ENCODE measurements at regions not wholly inside any gene's neighbourhood (a gene's known extent, or its start where the extent isn't known, plus 50 kb on each side); places are given as distances from the start of the nearest gene placed in this dataset.
"Not testable (repeated sequence)": the region's sequence is repeated elsewhere in the genome, so short reads cannot be mapped to it uniquely, and the experiment has no call there.

DNA sequence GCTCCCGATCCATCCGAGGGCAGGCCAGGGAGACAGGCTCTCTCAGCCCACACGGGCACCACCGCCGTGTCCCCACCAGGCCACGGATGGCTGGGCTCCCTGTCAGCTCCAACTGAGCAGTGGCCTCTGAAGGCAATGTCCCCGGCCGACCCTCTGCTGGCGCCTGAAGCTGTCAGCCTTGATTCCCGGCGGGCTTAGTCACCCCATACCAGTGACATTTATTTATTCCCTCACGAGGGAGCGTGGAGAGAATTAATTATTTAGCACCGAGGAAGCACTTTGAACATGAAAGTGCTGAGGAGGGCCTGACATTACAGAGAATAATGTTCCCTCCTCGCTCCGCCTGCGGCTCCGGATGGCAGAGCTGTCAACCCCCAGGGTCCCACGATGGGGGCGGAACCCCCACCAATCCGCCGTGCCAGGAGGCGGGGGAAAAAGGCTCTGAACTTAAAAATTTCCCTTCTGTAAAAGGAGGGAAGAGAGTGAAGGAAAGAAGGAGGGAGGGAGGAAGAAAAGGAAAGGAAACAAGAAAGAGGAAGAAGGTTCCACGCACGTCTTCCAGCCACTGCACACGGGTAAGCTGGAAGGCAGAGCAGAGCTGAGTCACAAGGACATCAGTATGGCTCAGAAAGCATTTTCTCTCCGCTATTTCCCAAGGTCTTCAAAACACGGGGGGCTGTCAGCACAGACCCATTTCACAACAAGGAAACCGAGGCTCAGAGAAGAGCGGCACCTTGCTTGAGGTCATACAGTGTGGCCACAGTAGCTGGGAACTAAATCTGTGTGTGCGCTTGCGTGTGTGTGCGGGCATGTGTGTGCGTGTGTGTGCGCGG lies 108.7 kb upstream of the NCOR2 start:
- no peak for DNase-seq (ENCODE audit: low read depth in 1 of 2, low spot score in 1 of 2)

DNA sequence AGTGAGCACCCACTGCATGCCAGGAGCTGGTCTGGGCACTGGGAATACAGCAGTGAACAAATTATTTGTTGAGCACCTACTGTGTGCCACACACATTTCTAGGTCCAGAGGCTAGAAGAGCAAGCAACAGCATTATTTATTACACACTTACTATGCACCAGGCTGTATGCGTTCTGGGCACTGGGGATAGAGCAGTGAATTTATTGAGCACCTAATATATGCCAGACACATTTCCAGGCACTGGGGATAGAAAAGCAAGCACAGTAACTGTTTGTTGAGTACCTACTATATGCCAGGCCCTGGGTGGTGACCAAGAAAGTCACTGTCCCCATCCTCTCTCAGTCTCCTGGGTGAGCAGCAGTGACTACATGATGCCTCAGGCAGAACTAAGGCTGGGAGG lies 107.5 kb upstream of the NCOR2 start:
- no peak for DNase-seq (ENCODE audit: low read depth in 1 of 2, low spot score in 1 of 2)

DNA sequence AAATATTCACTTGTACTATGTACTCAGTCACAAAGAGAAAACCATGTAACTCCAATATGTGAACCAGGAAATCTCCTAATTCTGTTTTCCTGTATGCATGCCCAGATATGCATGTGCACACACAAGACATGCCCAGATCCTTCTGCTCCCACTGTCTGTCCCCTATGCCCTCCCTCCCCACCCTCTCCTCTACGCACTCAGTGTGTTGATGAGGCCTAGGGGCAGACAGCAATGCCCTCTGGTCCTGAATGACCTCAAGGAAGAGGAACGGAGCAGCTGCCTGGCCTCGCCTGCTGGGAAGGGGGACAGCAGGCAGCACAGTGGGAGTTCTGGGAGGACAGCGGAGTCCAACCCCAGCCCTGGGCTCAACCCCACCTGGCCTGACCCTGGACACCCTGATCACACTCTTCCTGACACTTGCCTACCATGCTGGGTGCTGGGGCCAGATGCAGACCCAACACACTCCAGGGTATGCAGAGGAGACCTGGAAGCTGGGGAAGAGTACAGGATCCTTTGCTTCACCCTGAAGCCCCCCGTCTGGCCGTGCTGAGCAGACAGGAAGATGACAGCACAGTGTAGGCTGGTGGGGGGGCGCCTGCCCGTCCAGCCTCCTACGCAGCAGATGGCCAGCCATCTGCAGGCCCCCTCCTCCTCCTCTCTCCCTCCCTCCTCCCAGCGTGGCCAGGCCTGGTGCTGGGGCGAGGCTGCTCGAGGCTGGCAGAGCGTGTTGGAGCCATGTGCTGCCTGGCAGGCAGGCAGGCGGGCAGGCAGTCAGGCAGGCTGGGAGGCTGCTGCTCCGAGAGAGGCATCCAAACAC lies 106.6 kb upstream of the NCOR2 start:
- no peak for DNase-seq (ENCODE audit: low read depth in 1 of 2, low spot score in 1 of 2)

DNA sequence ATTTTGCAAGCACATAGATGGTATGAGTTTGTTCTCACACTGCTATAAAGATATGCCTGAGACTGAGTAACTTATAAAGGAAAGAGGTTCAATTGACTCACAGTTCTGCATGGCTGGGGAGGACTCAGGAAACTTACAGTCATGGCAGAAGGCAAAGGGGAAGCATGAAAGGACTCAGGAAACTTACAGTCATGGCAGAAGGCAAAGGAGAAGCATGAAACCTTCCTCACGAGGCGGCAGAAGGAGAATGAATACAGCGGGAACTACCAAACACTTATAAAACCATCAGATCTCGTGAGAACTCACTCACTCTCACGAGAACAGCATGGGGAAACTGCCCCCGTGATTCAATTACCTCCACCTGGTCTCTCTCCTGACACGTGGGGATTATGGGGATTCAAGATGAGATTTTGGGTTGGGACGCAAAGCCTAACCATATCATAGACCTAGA lies 101.9 kb upstream of the NCOR2 start:
- not testable (repeated sequence) for DNase-seq (ENCODE audit: low read depth in 1 of 2, low spot score in 1 of 2)

DNA sequence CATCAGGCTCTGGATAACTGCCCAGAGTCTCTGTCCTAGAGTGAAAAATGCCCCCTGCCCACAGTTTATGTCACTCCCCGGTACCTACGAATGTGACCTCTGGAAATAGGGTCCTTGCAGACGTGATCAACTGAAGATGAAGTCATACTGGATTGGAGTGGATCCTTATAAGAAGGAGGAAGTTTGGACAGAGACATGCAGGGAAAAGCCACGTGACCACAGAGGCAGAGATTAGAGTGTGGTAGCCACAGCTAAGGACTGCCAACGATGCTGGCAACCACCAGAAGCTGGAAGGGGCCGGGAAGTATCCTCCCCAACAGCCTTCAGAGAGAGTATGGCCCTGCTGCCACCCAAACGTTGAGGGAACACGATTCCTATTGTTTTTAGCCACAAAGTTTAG lies 101.2 kb upstream of the NCOR2 start:
- no peak for DNase-seq (ENCODE audit: low read depth in 1 of 2, low spot score in 1 of 2)

DNA sequence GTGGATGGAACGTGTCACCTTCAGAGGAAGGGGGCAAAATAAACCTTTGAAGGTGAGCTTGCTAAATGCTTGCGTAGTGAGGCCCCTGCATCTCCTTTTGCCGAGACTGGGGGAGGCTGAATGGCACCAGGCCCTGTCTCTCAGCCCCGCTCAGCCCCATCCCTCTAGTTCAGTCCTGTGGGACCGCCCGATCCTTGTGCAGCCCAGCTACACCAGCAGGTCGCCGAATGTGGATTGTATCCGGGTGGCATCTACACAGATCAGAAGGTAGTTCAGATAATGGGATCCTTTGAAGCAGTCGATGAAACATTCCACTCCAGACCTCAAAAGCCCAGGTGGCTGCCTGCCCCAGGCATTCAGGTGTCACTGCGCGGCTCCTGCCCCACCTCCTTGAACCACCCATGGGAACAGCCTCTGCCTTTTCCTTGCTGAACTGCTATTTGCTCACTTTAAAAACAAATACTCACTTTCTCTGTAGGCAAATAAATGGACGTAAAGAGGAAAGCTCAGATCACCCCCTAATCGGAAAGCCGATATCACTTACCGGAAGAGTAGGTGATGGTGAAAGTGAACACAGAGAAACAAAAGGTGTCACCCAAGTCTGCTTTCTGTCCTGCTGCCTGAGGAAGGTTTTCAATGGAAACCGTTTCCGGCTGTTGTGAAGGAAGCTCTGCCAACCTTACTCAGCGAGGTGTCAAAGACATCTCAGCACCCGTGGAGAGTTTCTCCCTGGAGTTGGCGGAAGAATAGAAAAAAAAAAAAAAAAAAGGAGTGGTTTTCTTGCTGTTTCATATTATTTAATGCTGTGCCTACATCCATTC lies 100.3 kb upstream of the NCOR2 start:
- DNase-seq (ENCODE audit: low read depth in 1 of 2, low spot score in 1 of 2) = no peak

DNA sequence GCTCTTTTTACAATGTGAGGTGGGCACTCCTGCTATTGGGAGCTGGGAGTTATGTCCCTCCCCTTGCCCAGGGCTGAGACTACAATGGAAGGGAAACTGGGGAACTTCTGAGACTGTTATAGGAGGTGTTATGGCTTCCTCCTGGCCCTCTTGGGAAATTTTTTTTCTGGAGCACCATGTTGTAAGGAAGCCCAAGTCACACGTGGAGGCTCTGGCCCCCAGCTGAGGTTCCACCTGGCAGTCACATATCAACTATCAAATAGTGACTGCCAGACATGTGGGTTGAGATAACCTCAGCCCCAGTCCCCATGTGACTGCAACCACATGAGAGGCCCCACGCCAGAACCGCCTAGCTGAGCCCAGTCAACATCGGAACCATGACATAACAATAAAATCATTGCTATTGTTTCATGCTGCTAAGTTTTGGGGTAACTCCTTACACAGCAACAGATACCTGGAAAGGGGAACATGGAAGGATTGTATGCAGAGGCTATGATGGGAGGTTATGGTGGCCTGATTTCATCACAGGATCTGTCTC lies 99.4 kb upstream of the NCOR2 start:
- DNase-seq (ENCODE audit: low read depth in 1 of 2, low spot score in 1 of 2) = no peak

DNA sequence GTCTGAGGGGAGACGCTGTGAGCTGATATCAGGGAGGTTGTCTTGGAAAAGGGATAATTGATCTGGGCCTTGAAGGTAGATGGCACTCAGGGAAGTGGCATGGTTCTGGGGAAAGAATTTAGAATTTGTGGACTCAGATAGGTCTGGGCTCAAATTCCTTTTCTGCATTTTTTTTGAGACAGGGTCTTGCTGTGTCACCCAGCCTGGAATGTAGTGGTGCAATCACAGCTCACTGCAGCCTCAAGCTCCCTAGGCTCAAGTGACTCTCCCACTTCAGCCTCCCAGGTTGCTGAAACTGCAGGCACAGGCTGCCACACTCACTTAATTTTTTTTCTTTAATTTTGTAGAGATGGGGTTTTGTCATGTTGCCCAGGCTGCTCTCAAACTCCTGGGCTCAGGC lies 98.1 kb upstream of the NCOR2 start:
- DNase-seq (ENCODE audit: low read depth in 1 of 2, low spot score in 1 of 2) = no peak

DNA sequence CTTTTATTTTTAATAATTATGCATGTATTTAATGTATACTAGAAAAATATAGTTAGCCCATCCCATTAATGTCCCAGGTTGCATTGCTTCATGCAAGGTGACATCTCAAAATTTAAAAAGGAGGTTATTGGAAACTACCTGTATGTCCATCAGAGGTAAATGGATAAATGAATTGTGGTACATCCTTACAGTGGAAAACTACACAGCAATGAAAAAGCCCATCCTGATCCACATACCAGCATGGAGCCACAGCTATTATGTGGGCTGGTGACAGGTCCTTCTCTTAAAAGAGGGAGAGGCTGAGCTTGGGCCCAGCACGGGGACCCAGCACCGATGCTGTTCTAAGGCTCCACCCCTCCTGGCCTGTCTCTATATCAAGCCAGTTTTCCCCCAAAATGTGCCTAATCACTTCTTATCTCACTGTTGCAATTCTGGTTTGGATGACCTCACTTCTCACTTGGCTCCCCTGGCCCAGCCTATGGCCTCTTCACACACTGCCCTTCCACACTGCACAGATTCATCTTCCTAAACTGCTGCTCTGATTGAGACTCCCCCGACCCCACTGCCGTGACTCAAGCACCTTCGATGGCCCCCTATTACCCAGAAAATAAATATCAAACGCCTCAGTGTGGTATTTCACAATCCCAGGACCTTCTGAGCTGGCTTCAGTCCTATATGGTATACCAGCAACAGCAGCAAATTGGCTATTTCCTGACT lies 97.1 kb upstream of the NCOR2 start:
- DNase-seq (ENCODE audit: low read depth in 1 of 2, low spot score in 1 of 2) = no peak

DNA sequence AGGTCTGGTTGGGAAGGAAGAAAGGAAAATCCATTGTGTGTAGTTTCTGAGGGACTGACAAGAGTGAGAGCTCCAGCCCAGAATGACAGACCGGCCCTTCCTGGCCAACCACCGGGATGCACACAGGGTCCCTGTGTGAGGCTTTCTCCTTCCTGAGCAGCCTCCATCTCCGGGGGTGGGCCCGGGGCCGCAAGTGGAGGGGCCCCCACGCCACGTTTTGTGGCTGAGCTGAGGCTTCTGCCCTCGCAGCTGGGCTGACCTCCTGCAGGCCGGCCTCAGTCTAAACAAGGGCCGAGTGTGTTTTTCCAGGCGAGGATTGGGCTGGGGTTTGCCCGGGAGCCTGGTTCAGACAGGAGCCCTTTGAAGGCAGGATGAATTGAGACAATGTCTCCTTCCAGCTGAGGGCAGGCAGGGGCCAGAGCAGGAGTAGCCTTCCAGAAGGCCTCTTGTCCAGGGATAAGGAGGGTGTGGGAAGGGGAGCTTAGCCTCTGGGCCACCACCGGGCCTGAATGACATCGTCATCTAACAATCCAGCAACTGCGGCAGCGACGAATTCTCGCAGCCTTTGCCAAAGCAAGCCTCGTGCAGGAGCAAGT lies 96.5 kb upstream of the NCOR2 start:
- DNase-seq (ENCODE audit: low read depth in 1 of 2, low spot score in 1 of 2) = no peak

DNA sequence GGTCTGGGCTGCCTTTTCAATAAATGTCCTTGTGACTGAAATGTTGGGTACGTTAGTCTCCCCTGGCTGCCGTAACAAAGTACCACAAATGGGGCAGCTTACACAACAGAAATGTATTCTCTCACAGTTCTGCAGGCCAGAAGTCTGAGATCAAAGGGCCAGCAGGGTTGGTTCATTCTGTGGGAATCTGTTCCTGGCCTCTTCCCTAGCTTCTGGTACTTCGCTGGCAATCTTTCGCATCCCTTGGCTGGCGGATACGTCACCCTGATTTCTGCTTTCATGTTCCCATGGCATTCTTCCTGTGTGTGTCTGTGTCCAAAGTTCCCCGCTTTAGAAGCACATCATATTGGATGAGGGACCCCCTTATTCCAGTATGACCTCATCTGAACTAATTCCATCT lies 95.8 kb upstream of the NCOR2 start:
- DNase-seq (ENCODE audit: low read depth in 1 of 2, low spot score in 1 of 2) = no peak

DNA sequence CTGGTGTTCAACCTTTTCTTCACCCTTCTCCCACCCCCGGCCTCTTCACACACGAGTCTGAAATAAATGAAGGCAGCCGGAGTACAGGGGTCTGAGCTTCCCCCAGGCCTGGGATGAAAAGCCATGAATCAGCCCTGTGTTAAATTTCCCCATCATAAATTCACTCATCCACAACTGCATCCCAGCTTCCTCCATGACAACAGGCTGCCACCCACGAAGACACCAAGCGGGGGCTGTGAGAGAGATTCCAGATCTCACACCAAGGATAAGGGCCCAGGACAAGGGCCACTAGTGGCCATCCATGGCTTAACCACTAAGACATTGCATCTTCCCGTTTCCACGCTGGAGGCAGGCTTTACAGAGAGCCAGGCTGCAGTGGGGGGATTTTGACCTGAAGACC lies 93.9 kb upstream of the NCOR2 start:
- no peak for DNase-seq (ENCODE audit: low read depth in 1 of 2, low spot score in 1 of 2)

DNA sequence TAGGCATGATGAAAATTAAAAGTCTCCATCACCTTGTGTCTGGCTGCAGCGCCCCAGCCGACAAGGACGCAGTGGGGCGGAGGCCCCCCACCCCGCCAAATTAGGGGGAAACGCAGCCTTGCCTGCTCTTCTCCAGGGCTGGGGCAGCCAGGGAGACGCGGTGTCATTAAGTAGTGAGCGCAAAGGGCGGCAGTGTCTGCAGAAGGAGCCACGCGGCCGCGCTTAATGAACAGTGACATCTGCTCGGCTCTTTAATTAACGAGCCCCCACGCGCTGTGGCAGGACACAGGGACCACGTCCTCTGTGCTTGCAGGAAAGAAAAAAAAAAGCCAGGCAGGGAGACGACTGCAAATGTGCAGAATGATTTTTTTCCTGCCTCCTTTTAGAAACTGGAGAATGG lies 93.4 kb upstream of the NCOR2 start:
- no peak for DNase-seq (ENCODE audit: low read depth in 1 of 2, low spot score in 1 of 2)

DNA sequence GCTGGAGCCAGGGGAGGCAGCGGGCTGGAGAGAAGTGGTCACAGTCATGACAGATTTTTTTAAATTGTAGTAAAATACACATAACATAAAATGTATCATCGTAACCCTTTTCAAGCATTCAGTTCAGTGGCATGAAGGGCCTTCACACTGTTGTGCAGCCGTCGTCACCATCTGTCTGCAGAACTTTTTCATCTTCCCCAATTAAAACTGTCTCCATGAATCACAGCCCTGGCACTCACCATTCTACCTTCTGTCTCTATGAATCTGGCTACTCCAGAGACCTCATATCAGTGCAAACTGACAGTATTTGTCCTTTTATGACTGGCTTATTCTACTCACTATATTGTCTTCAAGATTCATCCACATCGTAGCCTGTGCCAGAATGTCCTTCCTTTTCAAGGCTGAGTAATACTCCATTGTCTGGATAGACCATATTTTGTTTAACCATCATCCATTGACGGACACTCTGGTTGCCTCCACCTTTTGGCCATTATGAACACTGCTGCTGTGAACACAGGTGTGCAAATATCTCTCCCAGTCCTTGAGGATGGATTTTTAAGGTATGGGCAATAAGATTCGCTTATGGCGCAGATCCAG lies 91.5 kb upstream of the NCOR2 start:
- DNase-seq (ENCODE audit: low read depth in 1 of 2, low spot score in 1 of 2) = no peak

DNA sequence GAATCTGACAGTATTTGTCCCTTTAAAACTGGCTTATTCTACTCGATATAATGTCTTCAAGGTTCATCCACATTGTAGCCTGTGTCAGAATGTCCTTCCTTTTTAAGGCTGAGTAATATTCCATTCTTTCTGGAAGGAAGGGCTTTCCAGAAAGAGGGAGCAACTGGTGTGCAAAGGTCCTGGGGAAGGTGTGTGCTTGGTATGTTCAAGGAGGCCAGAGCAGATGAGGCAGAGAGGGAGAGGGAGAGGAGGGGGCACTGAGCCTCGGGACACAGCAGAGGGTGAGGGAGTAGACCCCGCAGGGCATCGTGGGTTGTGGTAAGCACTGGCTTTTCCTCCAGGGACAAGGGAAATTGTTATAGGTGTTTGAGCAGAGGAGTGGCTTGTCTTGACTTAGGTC lies 90.9 kb upstream of the NCOR2 start:
- no peak for DNase-seq (ENCODE audit: low read depth in 1 of 2, low spot score in 1 of 2)

DNA sequence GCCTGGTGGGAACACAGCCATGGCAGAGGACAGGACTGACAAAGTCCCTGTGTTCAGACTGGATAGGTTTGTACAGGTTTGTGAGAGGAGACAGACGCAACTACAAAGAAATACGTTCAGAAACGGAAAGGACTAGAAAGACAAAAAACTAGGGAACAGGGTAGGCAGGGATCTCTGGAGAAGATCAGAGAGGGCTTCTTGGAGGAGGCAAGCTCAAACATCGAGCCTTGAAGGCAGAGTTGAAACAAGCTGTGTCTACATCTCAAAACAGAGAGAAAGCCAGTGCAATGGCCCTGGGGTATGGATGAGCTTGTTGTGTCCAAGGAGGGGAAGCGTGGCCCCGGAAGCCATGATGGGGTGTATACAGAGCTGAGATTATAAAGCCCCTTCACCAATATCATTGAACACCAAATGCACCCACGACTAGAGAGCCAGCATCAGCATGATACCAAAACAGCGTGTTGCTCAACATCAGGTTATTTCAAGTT lies 89.6 kb upstream of the NCOR2 start:
- no peak for DNase-seq (ENCODE audit: low read depth in 1 of 2, low spot score in 1 of 2)

DNA sequence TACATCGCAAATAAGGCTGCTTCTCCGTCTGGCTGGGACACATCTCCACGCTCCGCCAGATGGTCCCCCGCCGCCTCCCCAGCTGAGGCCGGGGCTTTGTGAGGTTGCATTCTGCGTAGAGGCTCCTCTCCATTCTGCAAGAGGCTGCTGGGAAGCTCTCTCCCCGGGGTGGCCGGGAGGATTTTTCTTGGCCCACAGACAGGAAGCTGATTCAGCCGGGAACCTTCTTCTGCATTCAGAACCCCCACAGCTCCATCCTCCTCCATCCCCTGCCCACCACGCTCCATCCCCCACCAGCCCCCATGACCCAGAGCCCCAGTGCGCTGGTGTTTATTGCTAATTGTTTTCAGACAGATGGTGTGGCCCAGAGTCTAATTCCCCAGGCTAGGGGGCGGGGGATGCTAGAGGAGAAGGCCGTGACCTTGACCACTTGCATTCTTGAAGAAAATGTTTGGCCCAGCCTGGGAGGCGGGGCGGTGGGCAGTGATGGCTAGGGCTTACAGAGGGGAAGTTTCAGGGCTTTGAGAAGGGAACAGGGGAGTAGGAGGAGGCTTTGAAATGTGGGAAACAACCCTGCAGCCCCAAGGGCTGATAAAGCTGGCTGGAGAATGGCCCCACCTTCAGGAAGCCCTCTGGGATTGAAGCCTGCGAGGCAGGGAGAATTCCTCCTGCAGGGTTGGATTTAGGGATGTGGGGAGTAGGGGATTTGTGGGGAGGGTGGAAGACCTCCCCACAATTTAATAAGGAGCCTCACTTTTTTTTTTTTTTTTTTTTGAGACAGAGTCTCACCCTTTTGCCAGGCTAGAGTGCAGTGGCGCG lies 88.5 kb upstream of the NCOR2 start:
- no peak for DNase-seq (ENCODE audit: low read depth in 1 of 2, low spot score in 1 of 2)

DNA sequence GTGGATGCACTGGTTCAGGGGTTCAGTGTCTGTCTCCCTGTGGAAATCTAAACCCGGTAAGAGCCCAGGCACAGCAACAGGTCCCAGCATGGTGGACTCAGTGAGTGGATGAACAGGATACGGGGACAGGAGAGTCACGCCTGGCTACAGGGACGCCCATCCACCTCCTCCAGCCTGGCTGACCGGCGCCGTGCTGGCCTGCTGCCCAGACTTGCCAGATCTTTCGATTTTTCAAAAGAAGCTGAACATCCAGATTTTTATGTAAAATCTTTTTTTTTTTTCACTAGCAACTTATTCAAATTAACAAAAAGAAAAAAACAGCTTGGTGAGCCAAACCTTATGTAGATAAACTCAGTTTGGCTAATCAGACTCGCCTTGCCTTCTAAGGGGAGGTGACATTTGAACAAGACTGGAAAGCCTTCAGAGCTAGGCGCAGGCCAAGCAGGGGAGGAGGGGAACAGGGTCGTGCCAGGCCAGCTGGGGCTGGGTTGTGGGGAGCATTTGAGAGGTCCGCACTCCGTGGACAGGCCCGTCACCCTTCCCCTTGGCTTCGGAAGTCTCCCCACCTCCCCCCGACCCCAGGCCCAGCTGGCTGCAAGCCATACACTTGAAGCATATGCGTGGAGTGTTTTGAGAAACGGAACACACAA lies 87.8 kb upstream of the NCOR2 start:
- no peak for DNase-seq (ENCODE audit: low read depth in 1 of 2, low spot score in 1 of 2)

Measured in stimulated activated CD4-positive, alpha-beta T cell treated with anti-CD3 and anti-CD28 coated beads, Interleukin-15, amount 100 ng/mL, for 1 hour (primary cell).